Renal pelvis (tissue), 1 donor: ENCODE measurements at regions not wholly inside any gene's neighbourhood (a gene's known extent, or its start where the extent isn't known, plus 50 kb on each side); places are given as distances from the start of the nearest gene placed in this dataset.

Experiments
- DNase-seq: peaks from one replicate; pipeline ENCODE4 v3.0.0-alpha.2; 2013

DNA sequence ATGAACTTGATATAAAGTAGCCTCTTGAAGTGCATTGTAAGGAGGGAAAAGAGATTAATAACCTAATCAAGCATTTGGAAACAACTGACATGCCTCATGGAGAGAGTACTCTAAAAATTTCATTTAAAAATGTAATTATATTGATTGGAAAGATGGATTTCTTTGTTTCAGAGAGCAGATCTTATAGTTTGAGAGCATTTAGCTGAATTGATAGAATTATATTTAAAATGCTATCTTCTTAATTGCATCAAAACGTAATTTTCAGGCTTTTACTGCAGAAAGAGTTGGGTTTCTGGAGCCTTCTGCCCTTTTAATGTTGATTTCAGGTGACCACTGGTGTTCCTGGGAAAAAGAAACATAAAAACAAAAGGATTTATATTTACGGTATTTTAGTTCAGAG is 130.6 kb downstream of the EDN3 start:
- DNase-seq = no peak

DNA sequence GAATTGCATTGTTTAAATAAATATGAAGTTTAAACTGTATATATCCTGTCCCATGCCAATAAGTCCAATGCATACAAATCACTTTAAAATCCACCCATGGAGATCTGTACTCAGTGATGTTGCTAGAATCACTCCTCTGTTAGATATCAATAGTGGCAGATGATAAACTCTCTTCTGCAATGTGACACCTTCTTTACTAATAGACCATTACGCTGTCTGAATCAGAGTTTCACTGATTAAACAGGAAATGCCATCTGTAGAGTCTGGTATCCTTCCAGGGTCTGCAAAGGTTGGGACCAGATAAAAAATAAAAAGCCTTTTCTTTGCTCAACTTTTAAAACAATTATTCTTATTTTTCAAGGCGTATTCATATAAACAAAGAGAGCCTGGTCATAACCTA is 134.5 kb downstream of the EDN3 start:
- DNase-seq = no peak

DNA sequence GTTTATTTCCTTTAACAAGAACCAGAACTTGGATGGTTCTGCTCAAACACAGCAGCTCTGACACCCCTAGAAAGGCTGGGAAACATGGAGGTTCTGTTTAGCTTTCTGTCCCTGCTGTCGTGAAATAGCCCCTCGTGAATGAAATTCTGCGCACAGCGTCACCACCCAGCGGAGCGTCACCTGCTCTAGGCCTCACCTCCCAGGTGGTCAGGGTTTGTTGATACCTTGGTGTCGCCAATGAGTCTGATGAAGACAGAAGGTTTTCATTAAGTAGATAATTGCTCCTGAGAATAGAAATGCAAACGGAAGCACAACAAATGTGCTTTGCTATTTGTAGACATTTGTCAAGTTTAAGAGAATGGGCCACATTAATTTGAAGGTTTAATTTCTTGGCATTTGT is 135.1 kb downstream of the EDN3 start:
- no peak for DNase-seq

DNA sequence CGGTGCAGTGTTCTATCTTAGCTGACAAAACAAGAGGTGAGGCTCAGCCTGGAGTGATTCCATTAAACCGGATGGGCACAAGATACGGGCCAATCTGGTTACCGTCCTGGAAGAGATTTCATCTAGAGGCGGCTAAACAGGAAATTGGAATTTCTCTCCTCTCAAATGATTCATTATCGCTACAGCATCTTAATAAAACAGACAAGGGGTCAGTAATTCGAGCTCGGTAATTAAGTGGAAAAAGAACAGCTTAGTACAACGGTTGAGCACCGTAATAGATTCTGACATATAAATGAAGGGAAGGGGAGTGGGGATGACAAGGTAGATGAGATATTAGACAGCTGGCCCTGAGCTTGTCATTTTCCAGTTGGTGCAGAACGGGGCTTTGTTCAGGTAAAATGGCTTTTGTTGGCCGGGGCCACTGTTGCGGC is 137.2 kb downstream of the EDN3 start:
- DNase-seq = peak; percentile 15

- no peak for DNase-seq
Measured at GRCh38 chr20:59438201-59438600, 137.8 kb downstream of the EDN3 start.

DNA sequence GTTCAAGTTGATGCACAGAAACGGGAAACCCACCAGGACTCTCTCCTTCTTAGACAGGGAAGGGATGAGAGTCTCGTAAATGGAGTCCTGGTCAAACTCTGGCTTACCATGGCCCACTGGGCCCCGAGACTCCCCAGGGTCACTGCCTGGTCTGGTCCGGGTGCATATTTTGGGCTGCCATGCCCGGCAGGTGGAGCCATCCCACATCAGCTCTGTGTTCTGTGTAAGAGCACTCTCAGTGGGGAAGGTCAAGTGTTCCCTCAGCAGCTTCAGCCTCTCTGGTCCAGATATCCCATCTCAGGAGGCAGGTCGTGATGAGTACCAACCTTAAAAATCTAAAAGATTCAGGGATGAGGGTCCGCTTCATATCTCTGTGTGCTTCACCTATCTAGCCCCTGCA is 138.8 kb downstream of the EDN3 start:
- no peak for DNase-seq

DNA sequence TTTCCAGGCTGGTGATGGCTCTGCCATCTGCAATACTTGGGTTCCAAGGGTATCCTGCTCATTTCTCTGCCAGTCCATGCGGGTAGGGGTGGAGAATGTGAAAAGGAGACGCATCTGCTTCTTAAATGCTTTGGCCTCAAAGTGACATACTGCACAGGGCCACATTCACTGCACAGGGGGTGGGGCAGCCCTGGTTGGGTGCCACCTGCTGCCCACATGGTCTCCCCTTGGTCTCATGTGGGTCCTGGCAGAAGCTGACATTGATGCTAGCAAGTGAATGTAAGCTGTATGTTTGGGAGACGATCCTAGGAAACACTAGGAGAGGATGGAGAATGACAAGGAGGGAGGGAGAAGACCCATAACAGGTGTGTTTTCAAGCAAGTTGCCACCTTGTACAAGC is 140.9 kb downstream of the EDN3 start:
- DNase-seq = no peak

- DNase-seq = peak; percentile 19
Measured at GRCh38 chr20:59441860-59442810, 141.7 kb downstream of the EDN3 start.

- no peak for DNase-seq
Measured at GRCh38 chr20:59443550-59443949, 143.1 kb downstream of the EDN3 start.

DNA sequence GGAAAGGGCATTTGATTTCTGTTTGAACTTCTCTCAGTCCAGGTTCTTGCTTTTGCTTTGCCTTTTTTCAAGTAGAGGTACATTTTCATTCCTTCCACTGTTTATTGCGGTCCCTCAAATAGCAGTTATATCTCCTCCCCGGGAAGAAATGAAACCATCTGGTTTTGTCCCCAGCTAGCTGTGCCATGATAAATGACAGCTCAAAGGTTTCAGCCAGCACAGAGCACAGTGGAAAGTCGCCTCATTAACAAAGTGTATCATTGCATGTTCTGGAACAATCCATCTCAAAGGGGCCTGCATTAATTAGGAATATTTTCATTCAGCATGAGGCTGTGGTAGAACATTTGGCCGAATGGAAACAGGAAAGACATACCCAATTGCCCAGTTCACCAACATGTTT is 146.0 kb downstream of the EDN3 start:
- no peak for DNase-seq

DNA sequence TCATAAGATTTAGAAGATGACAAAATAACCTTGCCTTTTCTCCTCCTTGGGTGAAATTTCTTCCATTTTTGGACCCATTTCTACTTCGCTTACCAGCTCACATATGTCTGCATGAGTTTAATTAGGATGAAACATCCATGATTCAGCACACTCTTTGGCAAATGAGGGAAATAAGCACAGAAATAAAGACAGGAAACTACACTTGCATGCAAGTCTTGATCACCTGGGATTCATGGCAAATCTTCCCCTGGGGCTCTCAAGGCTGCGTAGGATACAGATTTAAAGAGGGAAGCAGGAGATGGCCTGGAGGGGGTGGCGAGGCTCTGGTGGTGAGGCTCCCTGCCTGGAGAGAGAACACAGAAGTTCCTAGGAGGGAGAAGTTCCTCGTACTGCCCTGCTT is 147.8 kb downstream of the EDN3 start:
- DNase-seq = no peak

GRCh38 chr20:59448851-59449444 is 148.5 kb downstream of the EDN3 start:
- DNase-seq = no peak

GRCh38 chr20:59451066-59451630 is 150.7 kb downstream of the EDN3 start:
- DNase-seq = no peak

DNA sequence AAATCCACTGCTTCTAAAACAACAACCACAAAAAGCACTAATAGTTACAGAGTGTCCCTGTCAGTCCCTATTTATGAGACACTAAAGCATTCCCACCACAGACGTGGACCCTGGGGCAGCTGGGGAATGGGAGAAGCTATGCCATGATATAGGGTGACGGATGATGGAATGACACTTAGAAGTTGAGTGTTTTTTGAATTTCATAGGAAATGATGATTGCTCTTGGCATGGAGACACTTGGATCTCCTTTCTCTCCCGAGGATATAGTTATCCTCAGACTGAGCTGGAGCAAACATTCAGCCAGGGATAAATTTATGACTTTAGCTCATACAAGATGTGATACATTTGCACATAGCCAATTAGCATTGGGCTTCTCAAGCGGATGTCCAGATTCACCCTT is 151.2 kb downstream of the EDN3 start:
- no peak for DNase-seq

GRCh38 chr20:59452856-59453255 is 151.5 kb upstream of the PHACTR3 start:
- no peak for DNase-seq

GRCh38 chr20:59453759-59454560 is 150.4 kb upstream of the PHACTR3 start:
- no peak for DNase-seq

- peak; percentile 42 for DNase-seq
Measured at GRCh38 chr20:59455402-59456341, 148.7 kb upstream of the PHACTR3 start.

DNA sequence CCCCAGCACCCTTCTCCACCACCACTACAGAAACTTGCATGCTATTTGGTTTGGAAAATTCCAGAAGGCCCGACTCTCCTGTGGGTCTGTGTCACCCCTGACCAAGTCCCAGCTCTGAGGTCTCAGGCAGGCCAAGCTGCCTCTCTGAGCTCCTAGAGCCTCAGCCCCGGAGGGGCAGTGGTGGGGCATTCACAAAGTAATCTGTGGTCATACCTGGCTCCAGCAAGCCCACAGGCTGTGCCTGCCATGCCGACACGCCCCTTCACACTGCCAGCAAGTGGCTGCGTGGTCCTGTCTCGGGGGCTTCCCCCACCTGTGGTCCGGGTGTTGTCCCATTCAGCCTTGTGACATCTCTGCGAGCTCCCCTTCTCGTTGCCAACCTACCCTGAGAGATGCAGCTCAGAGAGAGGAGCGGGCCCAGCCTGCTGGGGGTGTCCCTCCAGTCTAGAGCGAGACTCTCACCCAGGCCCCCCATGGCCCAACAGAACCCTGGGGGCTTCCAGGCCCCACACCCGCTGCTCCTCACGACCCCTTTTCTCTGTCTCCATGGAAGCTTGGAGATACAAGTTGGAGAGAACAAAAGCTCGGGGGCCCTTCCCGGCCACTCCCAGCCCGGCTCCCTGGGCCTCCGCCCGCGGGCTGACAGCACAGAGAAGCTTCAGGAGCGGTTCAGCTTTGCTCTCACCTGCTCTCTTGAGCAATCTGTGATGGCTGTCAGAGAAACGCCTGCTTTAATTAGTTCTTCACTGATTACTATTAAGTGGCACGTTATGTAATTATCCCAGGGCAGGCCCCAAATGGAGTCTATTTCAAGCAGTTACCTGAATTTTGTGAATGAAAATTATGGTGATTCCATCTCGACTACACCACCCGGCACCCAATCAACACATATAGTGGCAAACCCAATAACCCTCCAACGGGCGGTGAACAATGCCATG is 147.7 kb upstream of the PHACTR3 start:
- DNase-seq = no peak

GRCh38 chr20:59458645-59459044 is 145.7 kb upstream of the PHACTR3 start:
- no peak for DNase-seq

DNA sequence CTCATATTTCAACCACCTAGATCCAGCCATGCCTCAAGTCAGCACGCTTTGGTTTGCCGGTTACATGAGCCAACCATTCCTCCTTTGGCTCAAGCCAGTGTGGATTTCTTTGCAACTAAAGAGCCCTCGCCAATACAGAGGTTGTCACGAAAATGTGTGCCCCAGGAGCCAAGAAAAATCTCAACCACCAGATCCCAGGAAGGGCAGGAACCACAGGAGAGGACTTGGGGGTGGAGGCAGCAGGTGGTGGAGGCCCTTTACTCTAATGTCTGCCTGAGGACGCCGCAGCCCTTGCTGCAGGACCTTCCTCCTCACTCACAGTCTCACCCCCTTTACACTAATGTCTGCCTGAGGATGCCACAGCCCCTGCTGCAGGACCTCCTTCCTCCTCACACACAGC is 144.8 kb upstream of the PHACTR3 start:
- DNase-seq = no peak
